WTC11 (cell line): ENCODE measurements at regions not wholly inside any gene's neighbourhood (a gene's known extent, or its start where the extent isn't known, plus 50 kb on each side); places are given as distances from the start of the nearest gene placed in this dataset.

ENCODE experiments used
- ATAC-seq: fragments of 200-7000 bp; cut with Tn5 transposase; 2 replicates; pipeline ENCODE4 v1.10.0; 2021; ENCODE audit warnings: mild to moderate bottlenecking, moderate library complexity
- CTCF ChIA-PET: fragments of 300-600 bp; sonication (Branson Sonifier 250); formaldehyde crosslinking; loops from one replicate; lab custom pipeline; 2021; ENCODE audit warnings: antibody characterized with exemption; lab: Charles Lee
- POLR2A ChIA-PET: fragments of 350-600 bp; sonication (Branson Sonifier 250); formaldehyde crosslinking; loops from one replicate; lab custom pipeline; 2021; ENCODE audit warnings: antibody characterized with exemption; lab: Charles Lee
- DNase-seq: peaks from one replicate; pipeline ENCODE4 v3.0.0; 2021; ENCODE audit warnings: low spot score
- H3K27ac Mint-ChIP-seq: 2 replicates; pipeline ENCODE4 v1.8.0; 2021; ENCODE audit warnings: mixed read lengths
- H3K27me3 Mint-ChIP-seq: 2 replicates; pipeline ENCODE4 v1.8.0; 2021; ENCODE audit warnings: low read depth, mild to moderate bottlenecking, moderate library complexity, mixed read lengths
- H3K36me3 Mint-ChIP-seq: 2 replicates; pipeline ENCODE4 v1.8.0; 2021; ENCODE audit warnings: mixed read lengths
- H3K4me1 Mint-ChIP-seq: 2 replicates; pipeline ENCODE4 v1.8.0; 2022; ENCODE audit warnings: mixed read lengths
- H3K4me3 Mint-ChIP-seq: 2 replicates; pipeline ENCODE4 v1.8.0; 2021; ENCODE audit warnings: mild to moderate bottlenecking, moderate library complexity, mixed read lengths
- H3K9me3 Mint-ChIP-seq: 2 replicates; pipeline ENCODE4 v1.8.0; 2021; ENCODE audit warnings: mixed read lengths
- ELF4 ChIP-seq: sonication (generic); formaldehyde crosslinking; IDR thresholded peaks from 2 replicates; pipeline ENCODE4 v1.8.1; 2022; ENCODE audit warnings: low read depth, mild to moderate bottlenecking, moderate library complexity, missing genetic modification reagents
- ETV6 ChIP-seq: sonication (generic); formaldehyde crosslinking; IDR thresholded peaks from 2 replicates; pipeline ENCODE4 v1.8.1; 2022; ENCODE audit warnings: mild to moderate bottlenecking, missing genetic modification reagents
- FOXK1 ChIP-seq: sonication (generic); formaldehyde crosslinking; IDR thresholded peaks from 2 replicates; pipeline ENCODE4 v1.8.0; 2022; ENCODE audit warnings: mild to moderate bottlenecking, moderate library complexity, missing genetic modification reagents
- JUN ChIP-seq: sonication (generic); formaldehyde crosslinking; IDR thresholded peaks from 2 replicates; pipeline ENCODE4 v1.8.0; 2023; ENCODE audit warnings: mild to moderate bottlenecking, missing genetic modification reagents
- KAT7 ChIP-seq: sonication (generic); formaldehyde crosslinking; IDR thresholded peaks from 2 replicates; pipeline ENCODE4 v1.8.1; 2023; ENCODE audit warnings: missing genetic modification reagents, mild to moderate bottlenecking, borderline replicate concordance
- NFATC4 ChIP-seq: fragments of 250-450 bp; sonication (Bioruptor Pico); IDR thresholded peaks from 2 replicates; pipeline ENCODE4 v1.9.0; 2021; ENCODE audit warnings: mild to moderate bottlenecking
- NFYB ChIP-seq: sonication (generic); formaldehyde crosslinking; conservative IDR thresholded peaks from 2 replicates; pipeline ENCODE4 v1.8.0; 2022; ENCODE audit warnings: low read depth, missing genetic modification reagents
- PRRX2 ChIP-seq: fragments of 250-450 bp; sonication (Bioruptor Pico); IDR thresholded peaks from 2 replicates; pipeline ENCODE4 v1.8.0; 2021; ENCODE audit warnings: mild to moderate bottlenecking
- TCF7 ChIP-seq: sonication (generic); formaldehyde crosslinking; IDR thresholded peaks from 2 replicates; pipeline ENCODE4 v1.8.0; 2022; ENCODE audit warnings: mild to moderate bottlenecking, low read depth, missing genetic modification reagents, moderate library complexity
- TEAD1 ChIP-seq: sonication (generic); formaldehyde crosslinking; IDR thresholded peaks from 2 replicates; pipeline ENCODE4 v1.8.0; 2022; ENCODE audit warnings: mild to moderate bottlenecking, missing genetic modification reagents
- TEAD4 ChIP-seq: sonication (generic); formaldehyde crosslinking; IDR thresholded peaks from 2 replicates; pipeline ENCODE4 v1.8.0; 2022; ENCODE audit warnings: mild to moderate bottlenecking, missing genetic modification reagents
- TP53 ChIP-seq: sonication (generic); formaldehyde crosslinking; IDR thresholded peaks from 2 replicates; pipeline ENCODE4 v1.8.1; 2023; ENCODE audit warnings: mild to moderate bottlenecking, missing genetic modification reagents
- ZNF121 ChIP-seq: sonication (generic); formaldehyde crosslinking; IDR thresholded peaks from 2 replicates; pipeline ENCODE4 v1.8.0; 2023; ENCODE audit warnings: missing genetic modification reagents
- ZNF263 ChIP-seq: sonication (generic); formaldehyde crosslinking; IDR thresholded peaks from 2 replicates; pipeline ENCODE4 v1.8.1; 2022; ENCODE audit warnings: low read depth, mild to moderate bottlenecking, moderate library complexity, missing genetic modification reagents
- ZNF317 ChIP-seq: sonication (generic); formaldehyde crosslinking; IDR thresholded peaks from 2 replicates; pipeline ENCODE4 v1.8.1; 2023; ENCODE audit warnings: low read depth, mild to moderate bottlenecking, moderate library complexity, missing genetic modification reagents, borderline replicate concordance
- ZNF423 ChIP-seq: fragments of 250-450 bp; sonication (Bioruptor Pico); IDR thresholded peaks from 2 replicates; pipeline ENCODE4 v2.1.2; 2022; ENCODE audit warnings: mild to moderate bottlenecking, moderate library complexity
- TF ChIP-seq, protein P1 (sequence below): fragments of 200-600 bp; IDR thresholded peaks from 2 replicates; pipeline ENCODE4 v1.8.0; 2022; ENCODE audit warnings: antibody characterized with exemption
- TF ChIP-seq, protein P2 (sequence below): fragments of 250-450 bp; sonication (Bioruptor Pico); IDR thresholded peaks from 2 replicates; pipeline ENCODE4 v1.9.0; 2021; ENCODE audit warnings: mild to moderate bottlenecking
- TF ChIP-seq, protein P3 (sequence below): sonication (generic); formaldehyde crosslinking; IDR thresholded peaks from 2 replicates; pipeline ENCODE4 v1.8.1; 2023; ENCODE audit warnings: mild to moderate bottlenecking, missing genetic modification reagents
- TF ChIP-seq, protein P4 (sequence below): sonication (generic); formaldehyde crosslinking; IDR thresholded peaks from 2 replicates; pipeline ENCODE4 v1.8.0; 2023; ENCODE audit warnings: missing genetic modification reagents, mild to moderate bottlenecking, borderline replicate concordance
- TF ChIP-seq, protein P5 (sequence below): sonication (generic); formaldehyde crosslinking; IDR thresholded peaks from 2 replicates; pipeline ENCODE4 v1.8.1; 2023; ENCODE audit warnings: mild to moderate bottlenecking, moderate library complexity, missing genetic modification reagents
- TF ChIP-seq, protein P6 (sequence below): sonication (generic); formaldehyde crosslinking; IDR thresholded peaks from 2 replicates; pipeline ENCODE4 v1.8.0; 2022; ENCODE audit warnings: missing genetic modification reagents

DNA sequence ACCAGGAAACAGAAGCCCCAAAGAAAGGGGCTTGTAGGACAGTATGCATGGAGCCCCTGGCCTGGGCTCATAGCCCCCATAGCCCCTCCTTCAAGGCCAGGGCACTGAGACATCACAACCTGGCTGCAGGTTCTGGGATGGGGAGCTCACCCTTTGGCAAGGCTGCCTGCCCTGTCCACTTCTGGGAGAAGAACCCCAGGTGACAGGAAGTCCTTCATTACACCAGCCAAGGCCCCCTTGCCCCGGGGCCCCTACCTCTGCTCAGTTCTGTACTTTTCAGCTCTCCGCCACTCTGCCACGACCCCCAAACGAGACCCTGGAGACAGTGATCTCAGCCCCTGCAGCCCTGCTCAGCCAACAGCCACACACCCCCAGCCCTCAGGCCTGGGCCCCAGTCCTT, 223.2 kb upstream of the RTL1 start:
- Mint-ChIP-seq H3K9me3 (peaks cover 9% of the 10 kb centered on the region), H3K27ac (no peak overlapping the region; the same call in 1 of the 2 replicates), H3K27me3 (no peaks in the 10 kb centered on the region), H3K36me3 (no peaks in the 10 kb centered on the region), H3K4me1 (no peaks in the 10 kb centered on the region; the same call in 1 of the 2 replicates), H3K4me3 (no peak overlapping the region)
- ChIA-PET POLR2A (no interaction called here), CTCF (no interaction called here)
- TF ChIP-seq TP53 (no peak), TEAD1 (CRISPR knock-in tag) (no peak), ZNF423 (no peak), ZNF263 (CRISPR knock-in tag) (no peak), JUN (CRISPR knock-in tag) (no peak), ELF4 (CRISPR knock-in tag) (no peak), NFATC4 (CRISPR knock-in tag) (no peak), KAT7 (CRISPR knock-in tag) (no peak)
- TF ChIP-seq, protein P1, sequence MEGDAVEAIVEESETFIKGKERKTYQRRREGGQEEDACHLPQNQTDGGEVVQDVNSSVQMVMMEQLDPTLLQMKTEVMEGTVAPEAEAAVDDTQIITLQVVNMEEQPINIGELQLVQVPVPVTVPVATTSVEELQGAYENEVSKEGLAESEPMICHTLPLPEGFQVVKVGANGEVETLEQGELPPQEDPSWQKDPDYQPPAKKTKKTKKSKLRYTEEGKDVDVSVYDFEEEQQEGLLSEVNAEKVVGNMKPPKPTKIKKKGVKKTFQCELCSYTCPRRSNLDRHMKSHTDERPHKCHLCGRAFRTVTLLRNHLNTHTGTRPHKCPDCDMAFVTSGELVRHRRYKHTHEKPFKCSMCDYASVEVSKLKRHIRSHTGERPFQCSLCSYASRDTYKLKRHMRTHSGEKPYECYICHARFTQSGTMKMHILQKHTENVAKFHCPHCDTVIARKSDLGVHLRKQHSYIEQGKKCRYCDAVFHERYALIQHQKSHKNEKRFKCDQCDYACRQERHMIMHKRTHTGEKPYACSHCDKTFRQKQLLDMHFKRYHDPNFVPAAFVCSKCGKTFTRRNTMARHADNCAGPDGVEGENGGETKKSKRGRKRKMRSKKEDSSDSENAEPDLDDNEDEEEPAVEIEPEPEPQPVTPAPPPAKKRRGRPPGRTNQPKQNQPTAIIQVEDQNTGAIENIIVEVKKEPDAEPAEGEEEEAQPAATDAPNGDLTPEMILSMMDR, result no peak
- TF ChIP-seq, protein P2, sequence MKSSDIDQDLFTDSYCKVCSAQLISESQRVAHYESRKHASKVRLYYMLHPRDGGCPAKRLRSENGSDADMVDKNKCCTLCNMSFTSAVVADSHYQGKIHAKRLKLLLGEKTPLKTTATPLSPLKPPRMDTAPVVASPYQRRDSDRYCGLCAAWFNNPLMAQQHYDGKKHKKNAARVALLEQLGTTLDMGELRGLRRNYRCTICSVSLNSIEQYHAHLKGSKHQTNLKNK (CRISPR knock-in tag), result no peak
- ATAC-seq, result no peak
- DNase-seq, result no peak

DNA sequence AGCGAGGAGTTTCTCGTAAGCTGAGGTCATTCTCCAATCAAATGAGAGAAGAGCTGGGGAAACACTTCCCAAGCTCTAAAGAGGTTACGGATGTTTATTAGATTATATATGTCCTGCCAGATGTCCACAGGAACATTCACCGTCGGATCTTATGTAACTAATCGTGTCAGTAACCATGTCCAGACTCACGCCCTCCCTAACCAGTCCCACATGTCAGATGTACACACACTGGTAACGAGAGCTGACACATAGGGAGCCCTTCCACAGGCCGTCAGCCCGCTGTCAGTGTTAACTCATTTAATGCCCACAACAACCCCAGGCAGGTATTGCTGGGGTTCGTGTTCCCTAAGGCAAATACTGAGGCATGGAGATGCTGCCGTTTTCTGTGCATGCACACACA, 223.7 kb upstream of the RTL1 start:
- Mint-ChIP-seq H3K4me1 (no peaks in the 10 kb centered on the region; the same call in 1 of the 2 replicates), H3K27ac (no peak overlapping the region), H3K4me3 (no peak overlapping the region), H3K9me3 (peaks cover 9% of the 10 kb centered on the region), H3K27me3 (no peaks in the 10 kb centered on the region), H3K36me3 (no peaks in the 10 kb centered on the region)
- no peak for DNase-seq
- no peak for ATAC-seq
- POLR2A ChIA-PET, result no interaction called here
- CTCF ChIA-PET, result no interaction called here
- TF ChIP-seq, protein P3, sequence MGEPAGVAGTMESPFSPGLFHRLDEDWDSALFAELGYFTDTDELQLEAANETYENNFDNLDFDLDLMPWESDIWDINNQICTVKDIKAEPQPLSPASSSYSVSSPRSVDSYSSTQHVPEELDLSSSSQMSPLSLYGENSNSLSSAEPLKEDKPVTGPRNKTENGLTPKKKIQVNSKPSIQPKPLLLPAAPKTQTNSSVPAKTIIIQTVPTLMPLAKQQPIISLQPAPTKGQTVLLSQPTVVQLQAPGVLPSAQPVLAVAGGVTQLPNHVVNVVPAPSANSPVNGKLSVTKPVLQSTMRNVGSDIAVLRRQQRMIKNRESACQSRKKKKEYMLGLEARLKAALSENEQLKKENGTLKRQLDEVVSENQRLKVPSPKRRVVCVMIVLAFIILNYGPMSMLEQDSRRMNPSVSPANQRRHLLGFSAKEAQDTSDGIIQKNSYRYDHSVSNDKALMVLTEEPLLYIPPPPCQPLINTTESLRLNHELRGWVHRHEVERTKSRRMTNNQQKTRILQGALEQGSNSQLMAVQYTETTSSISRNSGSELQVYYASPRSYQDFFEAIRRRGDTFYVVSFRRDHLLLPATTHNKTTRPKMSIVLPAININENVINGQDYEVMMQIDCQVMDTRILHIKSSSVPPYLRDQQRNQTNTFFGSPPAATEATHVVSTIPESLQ (CRISPR knock-in tag), result no peak
- TF ChIP-seq ZNF317, result no peak
- no peak for TF ChIP-seq KAT7 (CRISPR knock-in tag)
- no peak for TF ChIP-seq TCF7 (CRISPR knock-in tag)
- TF ChIP-seq ZNF121 (CRISPR knock-in tag), result no peak
- TF ChIP-seq, protein P4, sequence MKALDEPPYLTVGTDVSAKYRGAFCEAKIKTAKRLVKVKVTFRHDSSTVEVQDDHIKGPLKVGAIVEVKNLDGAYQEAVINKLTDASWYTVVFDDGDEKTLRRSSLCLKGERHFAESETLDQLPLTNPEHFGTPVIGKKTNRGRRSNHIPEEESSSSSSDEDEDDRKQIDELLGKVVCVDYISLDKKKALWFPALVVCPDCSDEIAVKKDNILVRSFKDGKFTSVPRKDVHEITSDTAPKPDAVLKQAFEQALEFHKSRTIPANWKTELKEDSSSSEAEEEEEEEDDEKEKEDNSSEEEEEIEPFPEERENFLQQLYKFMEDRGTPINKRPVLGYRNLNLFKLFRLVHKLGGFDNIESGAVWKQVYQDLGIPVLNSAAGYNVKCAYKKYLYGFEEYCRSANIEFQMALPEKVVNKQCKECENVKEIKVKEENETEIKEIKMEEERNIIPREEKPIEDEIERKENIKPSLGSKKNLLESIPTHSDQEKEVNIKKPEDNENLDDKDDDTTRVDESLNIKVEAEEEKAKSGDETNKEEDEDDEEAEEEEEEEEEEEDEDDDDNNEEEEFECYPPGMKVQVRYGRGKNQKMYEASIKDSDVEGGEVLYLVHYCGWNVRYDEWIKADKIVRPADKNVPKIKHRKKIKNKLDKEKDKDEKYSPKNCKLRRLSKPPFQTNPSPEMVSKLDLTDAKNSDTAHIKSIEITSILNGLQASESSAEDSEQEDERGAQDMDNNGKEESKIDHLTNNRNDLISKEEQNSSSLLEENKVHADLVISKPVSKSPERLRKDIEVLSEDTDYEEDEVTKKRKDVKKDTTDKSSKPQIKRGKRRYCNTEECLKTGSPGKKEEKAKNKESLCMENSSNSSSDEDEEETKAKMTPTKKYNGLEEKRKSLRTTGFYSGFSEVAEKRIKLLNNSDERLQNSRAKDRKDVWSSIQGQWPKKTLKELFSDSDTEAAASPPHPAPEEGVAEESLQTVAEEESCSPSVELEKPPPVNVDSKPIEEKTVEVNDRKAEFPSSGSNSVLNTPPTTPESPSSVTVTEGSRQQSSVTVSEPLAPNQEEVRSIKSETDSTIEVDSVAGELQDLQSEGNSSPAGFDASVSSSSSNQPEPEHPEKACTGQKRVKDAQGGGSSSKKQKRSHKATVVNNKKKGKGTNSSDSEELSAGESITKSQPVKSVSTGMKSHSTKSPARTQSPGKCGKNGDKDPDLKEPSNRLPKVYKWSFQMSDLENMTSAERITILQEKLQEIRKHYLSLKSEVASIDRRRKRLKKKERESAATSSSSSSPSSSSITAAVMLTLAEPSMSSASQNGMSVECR (CRISPR knock-in tag), result no peak
- TF ChIP-seq, protein P5, sequence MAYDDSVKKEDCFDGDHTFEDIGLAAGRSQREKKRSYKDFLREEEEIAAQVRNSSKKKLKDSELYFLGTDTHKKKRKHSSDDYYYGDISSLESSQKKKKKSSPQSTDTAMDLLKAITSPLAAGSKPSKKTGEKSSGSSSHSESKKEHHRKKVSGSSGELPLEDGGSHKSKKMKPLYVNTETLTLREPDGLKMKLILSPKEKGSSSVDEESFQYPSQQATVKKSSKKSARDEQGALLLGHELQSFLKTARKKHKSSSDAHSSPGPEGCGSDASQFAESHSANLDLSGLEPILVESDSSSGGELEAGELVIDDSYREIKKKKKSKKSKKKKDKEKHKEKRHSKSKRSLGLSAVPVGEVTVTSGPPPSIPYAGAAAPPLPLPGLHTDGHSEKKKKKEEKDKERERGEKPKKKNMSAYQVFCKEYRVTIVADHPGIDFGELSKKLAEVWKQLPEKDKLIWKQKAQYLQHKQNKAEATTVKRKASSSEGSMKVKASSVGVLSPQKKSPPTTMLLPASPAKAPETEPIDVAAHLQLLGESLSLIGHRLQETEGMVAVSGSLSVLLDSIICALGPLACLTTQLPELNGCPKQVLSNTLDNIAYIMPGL (CRISPR knock-in tag), result no peak
- TF ChIP-seq NFYB (CRISPR knock-in tag), result no peak
- TF ChIP-seq, protein P6, sequence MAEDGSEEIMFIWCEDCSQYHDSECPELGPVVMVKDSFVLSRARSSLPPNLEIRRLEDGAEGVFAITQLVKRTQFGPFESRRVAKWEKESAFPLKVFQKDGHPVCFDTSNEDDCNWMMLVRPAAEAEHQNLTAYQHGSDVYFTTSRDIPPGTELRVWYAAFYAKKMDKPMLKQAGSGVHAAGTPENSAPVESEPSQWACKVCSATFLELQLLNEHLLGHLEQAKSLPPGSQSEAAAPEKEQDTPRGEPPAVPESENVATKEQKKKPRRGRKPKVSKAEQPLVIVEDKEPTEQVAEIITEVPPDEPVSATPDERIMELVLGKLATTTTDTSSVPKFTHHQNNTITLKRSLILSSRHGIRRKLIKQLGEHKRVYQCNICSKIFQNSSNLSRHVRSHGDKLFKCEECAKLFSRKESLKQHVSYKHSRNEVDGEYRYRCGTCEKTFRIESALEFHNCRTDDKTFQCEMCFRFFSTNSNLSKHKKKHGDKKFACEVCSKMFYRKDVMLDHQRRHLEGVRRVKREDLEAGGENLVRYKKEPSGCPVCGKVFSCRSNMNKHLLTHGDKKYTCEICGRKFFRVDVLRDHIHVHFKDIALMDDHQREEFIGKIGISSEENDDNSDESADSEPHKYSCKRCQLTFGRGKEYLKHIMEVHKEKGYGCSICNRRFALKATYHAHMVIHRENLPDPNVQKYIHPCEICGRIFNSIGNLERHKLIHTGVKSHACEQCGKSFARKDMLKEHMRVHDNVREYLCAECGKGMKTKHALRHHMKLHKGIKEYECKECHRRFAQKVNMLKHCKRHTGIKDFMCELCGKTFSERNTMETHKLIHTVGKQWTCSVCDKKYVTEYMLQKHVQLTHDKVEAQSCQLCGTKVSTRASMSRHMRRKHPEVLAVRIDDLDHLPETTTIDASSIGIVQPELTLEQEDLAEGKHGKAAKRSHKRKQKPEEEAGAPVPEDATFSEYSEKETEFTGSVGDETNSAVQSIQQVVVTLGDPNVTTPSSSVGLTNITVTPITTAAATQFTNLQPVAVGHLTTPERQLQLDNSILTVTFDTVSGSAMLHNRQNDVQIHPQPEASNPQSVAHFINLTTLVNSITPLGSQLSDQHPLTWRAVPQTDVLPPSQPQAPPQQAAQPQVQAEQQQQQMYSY (CRISPR knock-in tag), result no peak
- no peak for TF ChIP-seq PRRX2 (CRISPR knock-in tag)
- no peak for TF ChIP-seq FOXK1 (CRISPR knock-in tag)
- no peak for TF ChIP-seq ETV6 (CRISPR knock-in tag)
- TF ChIP-seq TEAD4 (CRISPR knock-in tag), result no peak
